Endodermal cell (in vitro differentiated cells): ENCODE measurements at regions not wholly inside any gene's neighbourhood (a gene's known extent, or its start where the extent isn't known, plus 50 kb on each side); places are given as distances from the start of the nearest gene placed in this dataset.

Source experiments
- DNase-seq: peaks from one replicate; pipeline ENCODE4 v3.0.0-alpha.2; 2017
- H3K27ac ChIP-seq: 2 replicates; pipeline ENCODE4 v1.5.1; 2013; ENCODE audit warnings: mild to moderate bottlenecking, low read depth, low read length, moderate library complexity
- H3K27me3 ChIP-seq: 2 replicates; pipeline ENCODE4 v1.6.1; 2013; ENCODE audit warnings: mild to moderate bottlenecking, low read length, moderate library complexity; ENCODE audit not compliant: insufficient read depth, control insufficient read depth, poor library complexity, severe bottlenecking
- H3K36me3 ChIP-seq: 2 replicates; pipeline ENCODE4 v1.7.0; 2013; ENCODE audit warnings: mild to moderate bottlenecking, low read length, moderate library complexity; ENCODE audit not compliant: control insufficient read depth, insufficient read depth
- H3K4me1 ChIP-seq: one replicate; pipeline ENCODE4 v1.7.0; 2013; ENCODE audit warnings: low read length; ENCODE audit not compliant: control insufficient read depth, insufficient read depth
- H3K4me3 ChIP-seq: 2 replicates; pipeline ENCODE4 v1.5.1; 2013; ENCODE audit warnings: mild to moderate bottlenecking, low read length, moderate library complexity
- H3K9ac ChIP-seq: 2 replicates; pipeline ENCODE4 v1.6.1; 2013; ENCODE audit warnings: mild to moderate bottlenecking, low read length, moderate library complexity; ENCODE audit not compliant: poor library complexity, severe bottlenecking; ENCODE audit errors: extremely low read depth
- H3K9me3 ChIP-seq: 2 replicates; pipeline ENCODE4 v1.6.1; 2013; ENCODE audit warnings: mild to moderate bottlenecking, low read length, moderate library complexity; ENCODE audit not compliant: control insufficient read depth
- H3K27ac Mint-ChIP-seq: 2 replicates; pipeline ENCODE4 v1.8.0; 2020; ENCODE audit warnings: mixed read lengths
- H3K27me3 Mint-ChIP-seq: 2 replicates; pipeline ENCODE4 v1.8.0; 2021; ENCODE audit warnings: mild to moderate bottlenecking, mixed read lengths; ENCODE audit not compliant: insufficient read depth
- H3K36me3 Mint-ChIP-seq: 2 replicates; pipeline ENCODE4 v1.8.0; 2020; ENCODE audit warnings: low read depth, mixed read lengths
- H3K4me1 Mint-ChIP-seq: 2 replicates; pipeline ENCODE4 v1.8.0; 2020; ENCODE audit warnings: mixed read lengths
- H3K4me3 Mint-ChIP-seq: 2 replicates; pipeline ENCODE4 v1.8.0; 2020; ENCODE audit warnings: mild to moderate bottlenecking, moderate library complexity, mixed read lengths
- H3K9me3 Mint-ChIP-seq: 2 replicates; pipeline ENCODE4 v1.8.0; 2020; ENCODE audit warnings: mild to moderate bottlenecking, mixed read lengths
- WGBS, 2 experiments: methylation state at CpG; one replicate each; pipeline versions ENCODE4 v1.1.5 to v1.1.7; 2013; ENCODE audit warnings: missing lambda C conversion rate in 2 of 2, mixed read lengths in 1 of 2; ENCODE audit not compliant: insufficient coverage in 1 of 2, insufficient read length in 1 of 2; 5-methylcytosine and 5-hydroxymethylcytosine counted together
- TF ChIP-seq, protein P1 (sequence below): fragments of 200-600 bp; sonication (generic); conservative IDR thresholded peaks from 2 replicates; pipeline ENCODE4 v1.5.0; 2021; ENCODE audit warnings: antibody characterized with exemption, mild to moderate bottlenecking

DNA sequence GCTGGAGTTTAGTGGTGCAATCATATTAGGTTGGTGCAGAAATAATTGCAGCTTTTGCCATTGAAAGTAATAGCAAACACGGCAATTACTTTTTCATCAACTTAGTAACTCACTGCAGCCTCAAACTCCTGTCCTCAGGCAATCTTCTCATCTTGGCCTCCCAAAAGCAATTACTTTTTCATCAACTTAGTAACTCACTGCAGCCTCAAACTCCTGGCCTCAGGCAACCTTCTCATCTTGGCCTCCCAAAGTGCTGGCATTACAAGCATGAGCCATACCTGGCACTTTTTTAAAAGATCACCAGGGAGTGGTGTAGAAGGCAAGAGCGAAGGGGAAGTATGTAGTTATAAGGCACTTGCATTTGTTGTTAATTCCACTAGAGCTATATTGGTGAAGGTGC lies 491.1 kb upstream of the ADGRL3 start:
- H3K9me3 Mint-ChIP-seq, result no peaks in the 10 kb centered on the region
- H3K4me1 Mint-ChIP-seq, result peaks cover 4% of the 10 kb centered on the region
- H3K4me1 ChIP-seq, result peaks cover 2% of the 10 kb centered on the region
- no peaks in the 10 kb centered on the region for H3K27me3 Mint-ChIP-seq
- no peaks in the 10 kb centered on the region for H3K9me3 ChIP-seq
- H3K9ac ChIP-seq, result no peak overlapping the region
- H3K27ac ChIP-seq, result no peak overlapping the region
- no peaks in the 10 kb centered on the region for H3K27me3 ChIP-seq
- H3K36me3 Mint-ChIP-seq, result no peaks in the 10 kb centered on the region
- no peak overlapping the region for H3K4me3 Mint-ChIP-seq
- TF ChIP-seq, protein P1, sequence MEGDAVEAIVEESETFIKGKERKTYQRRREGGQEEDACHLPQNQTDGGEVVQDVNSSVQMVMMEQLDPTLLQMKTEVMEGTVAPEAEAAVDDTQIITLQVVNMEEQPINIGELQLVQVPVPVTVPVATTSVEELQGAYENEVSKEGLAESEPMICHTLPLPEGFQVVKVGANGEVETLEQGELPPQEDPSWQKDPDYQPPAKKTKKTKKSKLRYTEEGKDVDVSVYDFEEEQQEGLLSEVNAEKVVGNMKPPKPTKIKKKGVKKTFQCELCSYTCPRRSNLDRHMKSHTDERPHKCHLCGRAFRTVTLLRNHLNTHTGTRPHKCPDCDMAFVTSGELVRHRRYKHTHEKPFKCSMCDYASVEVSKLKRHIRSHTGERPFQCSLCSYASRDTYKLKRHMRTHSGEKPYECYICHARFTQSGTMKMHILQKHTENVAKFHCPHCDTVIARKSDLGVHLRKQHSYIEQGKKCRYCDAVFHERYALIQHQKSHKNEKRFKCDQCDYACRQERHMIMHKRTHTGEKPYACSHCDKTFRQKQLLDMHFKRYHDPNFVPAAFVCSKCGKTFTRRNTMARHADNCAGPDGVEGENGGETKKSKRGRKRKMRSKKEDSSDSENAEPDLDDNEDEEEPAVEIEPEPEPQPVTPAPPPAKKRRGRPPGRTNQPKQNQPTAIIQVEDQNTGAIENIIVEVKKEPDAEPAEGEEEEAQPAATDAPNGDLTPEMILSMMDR, result no peak
- H3K27ac Mint-ChIP-seq, result no peak overlapping the region
- H3K4me3 ChIP-seq, result no peak overlapping the region
- DNase-seq, result no peak
- H3K36me3 ChIP-seq, result no peaks in the 10 kb centered on the region
- WGBS, 2 experiments, result 94% methylated on average over 2 of the region's 2 CpGs; no CpG with 5 or more reads in 1 of the 2 experiments

DNA sequence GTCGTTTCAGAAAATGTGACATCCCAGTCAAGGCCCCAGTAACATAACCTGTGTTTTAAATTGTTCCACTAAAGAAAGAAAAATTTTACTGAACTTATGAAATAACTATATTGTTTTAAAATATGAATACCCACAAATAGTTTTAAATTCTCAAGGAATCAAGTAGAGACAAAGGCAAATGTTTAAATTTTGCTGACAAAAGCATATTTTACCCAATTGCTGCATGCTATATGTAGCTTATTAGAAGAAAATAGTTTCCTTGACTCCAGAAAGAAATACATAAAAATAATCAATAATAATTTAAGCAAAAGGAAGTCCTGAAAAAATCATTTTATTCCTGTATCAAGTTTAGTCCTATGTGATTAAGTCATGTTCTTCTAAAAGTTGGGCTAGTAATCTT lies 481.3 kb upstream of the ADGRL3 start:
- no peak overlapping the region for H3K9ac ChIP-seq
- Mint-ChIP-seq H3K27me3 (no peaks in the 10 kb centered on the region), H3K4me1 (peaks cover 4% of the 10 kb centered on the region), H3K4me3 (no peak overlapping the region), H3K36me3 (no peaks in the 10 kb centered on the region), H3K9me3 (no peaks in the 10 kb centered on the region), H3K27ac (no peak overlapping the region)
- DNase-seq, result no peak
- H3K27ac ChIP-seq, result no peak overlapping the region
- H3K9me3 ChIP-seq, result no peaks in the 10 kb centered on the region
- H3K4me3 ChIP-seq, result no peak overlapping the region
- TF ChIP-seq, protein P1, result no peak
- H3K36me3 ChIP-seq, result no peaks in the 10 kb centered on the region
- H3K27me3 ChIP-seq, result no peaks in the 10 kb centered on the region
- H3K4me1 ChIP-seq, result no peaks in the 10 kb centered on the region
- 83% methylated on average over 1 of the region's 1 CpG; no CpG with 5 or more reads in 1 of the 2 experiments for WGBS, 2 experiments

DNA sequence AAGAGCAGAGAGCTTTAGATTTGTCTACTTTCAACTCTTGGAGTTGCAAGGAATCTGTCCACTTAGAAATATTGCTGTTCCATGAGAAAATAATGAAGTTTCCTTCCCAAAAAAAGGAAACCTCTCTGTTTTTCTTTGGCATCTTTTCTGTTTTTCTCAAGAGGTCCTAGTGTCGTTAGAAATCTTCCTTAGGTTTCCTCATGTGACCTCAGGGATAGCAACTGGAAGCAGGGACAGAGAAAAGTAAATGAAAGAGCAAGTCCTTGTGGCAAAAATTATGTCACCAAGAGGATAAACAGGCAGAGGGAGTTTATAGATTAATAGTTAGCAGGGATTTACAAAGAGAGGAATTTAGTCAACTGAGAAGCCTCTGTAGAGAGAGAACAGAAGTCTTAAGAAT lies 478.4 kb upstream of the ADGRL3 start:
- H3K4me3 ChIP-seq, result no peak overlapping the region
- H3K9ac ChIP-seq, result no peak overlapping the region
- TF ChIP-seq, protein P1, result no peak
- peaks cover 11% of the 10 kb centered on the region for H3K4me1 ChIP-seq
- no peaks in the 10 kb centered on the region for H3K9me3 Mint-ChIP-seq
- H3K36me3 ChIP-seq, result no peaks in the 10 kb centered on the region
- no peak for DNase-seq
- H3K4me3 Mint-ChIP-seq, result no peak overlapping the region
- H3K36me3 Mint-ChIP-seq, result no peaks in the 10 kb centered on the region
- H3K27me3 ChIP-seq, result no peaks in the 10 kb centered on the region
- no peaks in the 10 kb centered on the region for H3K9me3 ChIP-seq
- H3K27me3 Mint-ChIP-seq, result no peaks in the 10 kb centered on the region
- H3K27ac ChIP-seq, result no peak overlapping the region
- no peak overlapping the region for H3K27ac Mint-ChIP-seq
- H3K4me1 Mint-ChIP-seq, result peaks cover 24% of the 10 kb centered on the region
- 85% methylated on average over 1 of the region's 1 CpG; no CpG with 5 or more reads in 1 of the 2 experiments for WGBS, 2 experiments
